GM10248 (cell line): ENCODE measurements at regions not wholly inside any gene's neighbourhood (a gene's known extent, or its start where the extent isn't known, plus 50 kb on each side); places are given as distances from the start of the nearest gene placed in this dataset.

ENCODE experiments used
- CTCF ChIA-PET: fragments of 300-600 bp; sonication (Branson Sonifier 250); formaldehyde crosslinking; extraction: SDS; loops from one replicate; lab custom pipeline; 2021; ENCODE audit warnings: antibody characterized with exemption; lab: Yijun Ruan, JAX
- POLR2A ChIA-PET: fragments of 350-650 bp; sonication (Branson Sonifier 250); formaldehyde crosslinking; extraction: SDS; loops from one replicate; lab custom pipeline; 2020; ENCODE audit warnings: antibody characterized with exemption; lab: Yijun Ruan, JAX
- DNase-seq: peaks from one replicate; pipeline ENCODE4 v3.0.0; 2012; ENCODE audit errors: extremely low spot score
- TF ChIP-seq, protein P1 (sequence below): IDR thresholded peaks from 2 replicates; pipeline ENCODE4 v1.5.1; 2012; ENCODE audit warnings: mild to moderate bottlenecking, low read depth; ENCODE audit errors: extremely low read depth, missing control alignments, control extremely low read depth

DNA sequence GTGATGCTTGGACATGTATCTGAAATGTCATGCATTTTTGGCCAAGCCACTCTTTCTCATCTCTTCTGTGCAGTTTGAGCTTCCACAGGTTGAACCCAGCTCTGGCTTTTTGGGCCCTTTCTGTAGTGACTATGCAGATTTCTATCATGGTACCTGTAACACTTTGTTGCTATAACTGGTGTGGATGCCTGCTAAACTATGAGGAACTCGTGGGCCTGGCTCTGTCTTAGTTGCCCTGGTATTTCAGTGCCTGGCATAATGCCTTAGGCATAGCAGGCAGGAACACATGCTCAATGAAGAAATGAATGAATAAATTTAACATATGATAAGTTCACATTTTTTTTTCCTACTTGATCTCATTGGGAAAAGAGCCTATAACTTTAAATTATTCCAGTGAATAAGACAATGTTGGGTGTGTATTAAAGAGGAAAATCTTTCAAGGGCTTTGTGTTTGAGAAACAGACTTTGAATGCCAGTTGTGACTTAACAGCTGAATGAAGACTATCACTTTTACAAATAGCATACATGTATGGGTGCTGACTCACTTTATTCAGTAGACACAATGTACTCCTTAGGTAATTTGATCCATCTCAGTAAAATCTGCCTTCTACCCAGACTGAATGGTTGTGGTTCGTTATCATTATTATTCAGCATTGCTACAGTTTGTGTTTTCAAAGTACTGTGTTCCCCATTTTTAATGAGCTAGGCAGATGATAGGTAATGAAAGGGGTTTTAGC lies 86.4 kb upstream of the MAP4K3 start:
- ChIA-PET POLR2A (no interaction called here), CTCF (interaction anchor here (1.4 to 1.9 kb wide), 3 partner anchors 10 to 27 kb away, joined by 3 to 5 read pairs (median 3); no protein-coding TSS in a partner anchor)
- TF ChIP-seq, protein P1, sequence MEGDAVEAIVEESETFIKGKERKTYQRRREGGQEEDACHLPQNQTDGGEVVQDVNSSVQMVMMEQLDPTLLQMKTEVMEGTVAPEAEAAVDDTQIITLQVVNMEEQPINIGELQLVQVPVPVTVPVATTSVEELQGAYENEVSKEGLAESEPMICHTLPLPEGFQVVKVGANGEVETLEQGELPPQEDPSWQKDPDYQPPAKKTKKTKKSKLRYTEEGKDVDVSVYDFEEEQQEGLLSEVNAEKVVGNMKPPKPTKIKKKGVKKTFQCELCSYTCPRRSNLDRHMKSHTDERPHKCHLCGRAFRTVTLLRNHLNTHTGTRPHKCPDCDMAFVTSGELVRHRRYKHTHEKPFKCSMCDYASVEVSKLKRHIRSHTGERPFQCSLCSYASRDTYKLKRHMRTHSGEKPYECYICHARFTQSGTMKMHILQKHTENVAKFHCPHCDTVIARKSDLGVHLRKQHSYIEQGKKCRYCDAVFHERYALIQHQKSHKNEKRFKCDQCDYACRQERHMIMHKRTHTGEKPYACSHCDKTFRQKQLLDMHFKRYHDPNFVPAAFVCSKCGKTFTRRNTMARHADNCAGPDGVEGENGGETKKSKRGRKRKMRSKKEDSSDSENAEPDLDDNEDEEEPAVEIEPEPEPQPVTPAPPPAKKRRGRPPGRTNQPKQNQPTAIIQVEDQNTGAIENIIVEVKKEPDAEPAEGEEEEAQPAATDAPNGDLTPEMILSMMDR = no peak
- DNase-seq = no peak

DNA sequence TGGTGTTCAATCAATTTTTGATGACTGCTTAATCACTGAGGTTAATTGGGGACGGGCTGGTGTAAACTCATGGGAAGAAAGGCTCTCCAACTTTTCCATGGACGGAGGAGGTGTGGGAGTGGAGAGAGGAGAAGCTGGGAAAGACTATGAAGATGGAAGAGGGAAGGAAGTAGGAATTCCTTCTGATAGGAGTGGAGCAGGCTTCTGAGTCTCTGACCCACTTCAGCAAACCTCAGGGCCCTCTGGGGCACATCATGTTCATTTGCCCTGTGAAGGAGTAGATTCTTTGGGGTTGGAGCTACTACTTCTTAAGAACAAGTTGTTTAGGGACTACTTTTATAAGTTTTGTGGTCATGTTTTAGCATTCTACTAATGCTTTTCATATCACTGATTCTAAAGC lies 87.0 kb upstream of the MAP4K3 start:
- no peak for DNase-seq
- ChIA-PET POLR2A (no interaction called here), CTCF (interaction anchor here (1.3 to 1.9 kb wide), 4 partner anchors 9 to 27 kb away, joined by 3 to 5 read pairs (median 3); no protein-coding TSS in a partner anchor)
- TF ChIP-seq, protein P1 = no peak

DNA sequence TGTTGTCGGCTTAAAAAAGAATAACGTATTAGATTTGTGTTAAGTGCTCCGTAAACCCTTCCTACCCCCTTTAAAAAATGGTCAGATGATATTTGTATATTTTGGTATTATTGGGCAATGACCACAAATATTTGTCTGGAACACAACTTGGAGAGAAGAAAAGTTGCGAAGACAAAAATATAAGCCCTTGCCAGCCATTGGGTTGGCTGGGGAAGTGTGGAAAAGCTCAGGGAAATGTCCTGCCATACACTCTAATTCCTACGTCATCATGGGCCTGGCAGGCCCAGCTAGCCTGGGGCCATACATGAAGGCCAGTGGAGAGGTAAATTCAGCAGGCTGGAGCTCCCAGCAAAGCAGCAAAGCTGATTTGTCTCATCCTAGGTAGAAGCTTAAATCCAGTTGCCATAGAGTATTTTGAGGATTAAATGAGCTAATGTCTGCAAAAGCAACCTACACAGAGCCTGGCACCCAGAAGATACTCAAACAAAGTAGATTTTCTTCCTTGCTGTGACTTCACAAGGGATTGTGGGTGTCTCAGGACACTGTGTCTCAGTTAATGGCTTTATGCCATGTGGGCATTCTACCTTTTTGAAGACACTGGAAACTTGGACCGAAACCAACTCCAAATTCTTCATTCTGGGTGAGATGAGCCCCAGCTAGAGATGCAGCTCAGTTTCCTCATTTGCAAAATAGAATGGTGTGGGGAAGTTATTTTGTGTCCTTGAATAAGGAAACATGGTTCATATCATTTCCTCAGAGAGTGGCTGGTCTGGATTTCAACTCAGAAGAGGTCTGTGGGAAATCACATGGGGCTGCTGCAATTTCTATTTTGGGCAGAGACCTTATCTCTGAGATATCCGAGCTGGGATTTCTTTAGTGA lies 87.9 kb upstream of the MAP4K3 start:
- ChIA-PET CTCF (interaction anchor here (0.8 to 1.9 kb wide), 4 partner anchors 9 to 145 kb away, joined by 3 to 5 read pairs (median 3); no protein-coding TSS in a partner anchor), POLR2A (no interaction called here)
- TF ChIP-seq, protein P1 = no peak
- no peak for DNase-seq

DNA sequence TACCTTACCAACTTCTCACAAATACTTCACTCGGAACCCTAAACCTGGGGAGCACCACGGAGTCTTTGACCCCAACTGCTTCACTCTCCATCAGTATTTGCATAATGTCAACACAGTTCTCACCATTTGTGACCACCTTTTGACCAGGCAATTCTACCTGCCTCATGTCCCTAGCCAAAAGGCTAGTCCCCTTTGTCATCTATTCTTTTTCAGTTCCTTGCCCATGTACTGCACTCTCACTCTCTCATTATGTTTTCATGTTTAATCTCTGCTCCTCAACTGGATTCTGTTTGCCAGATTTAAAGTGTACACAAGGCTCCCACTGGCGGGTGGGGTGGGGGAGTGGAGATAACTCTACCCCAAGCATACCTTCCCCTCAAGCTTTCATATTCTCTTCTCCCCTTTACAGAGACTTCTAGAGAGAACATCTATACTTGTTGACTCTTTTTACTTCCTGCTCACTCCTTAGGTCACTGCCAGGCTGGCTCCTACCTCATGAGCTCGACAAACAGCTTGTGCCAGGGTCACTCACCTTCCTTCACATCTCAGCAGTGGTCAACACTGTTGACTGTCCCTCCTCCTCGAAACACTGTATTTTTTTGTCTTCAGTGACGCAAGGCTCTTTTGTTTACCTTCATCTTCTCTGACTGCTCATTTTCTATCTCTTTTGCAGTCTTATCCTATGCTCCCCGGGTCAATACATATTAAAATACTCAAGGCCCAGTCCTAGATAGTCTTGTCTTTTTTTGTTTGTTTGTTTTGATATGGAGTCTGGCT lies 88.7 kb upstream of the MAP4K3 start:
- CTCF ChIA-PET = interaction anchor here (0.8 to 2.1 kb wide), 4 partner anchors 9 to 146 kb away, joined by 3 to 4 read pairs (median 3); no protein-coding TSS in a partner anchor
- TF ChIP-seq, protein P1 = no peak

DNA sequence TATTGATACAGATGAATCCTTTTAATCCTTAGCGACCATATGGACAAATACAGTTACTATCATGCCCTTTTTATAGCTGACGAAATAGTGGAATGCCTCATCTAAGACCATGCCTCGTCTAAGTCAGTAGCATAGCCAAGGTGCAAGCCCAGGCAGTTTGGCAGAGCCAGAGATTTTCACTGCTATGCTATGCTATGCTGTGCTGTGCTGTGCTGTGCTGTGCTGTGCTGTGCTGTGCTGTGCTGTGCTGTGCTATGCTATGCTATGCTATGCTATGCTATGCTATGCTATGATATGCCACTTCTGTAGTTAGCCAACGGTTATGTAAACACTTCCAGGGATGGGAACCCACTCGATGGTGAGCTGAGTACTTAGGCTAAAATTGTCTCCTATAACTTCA lies 91.6 kb upstream of the MAP4K3 start:
- TF ChIP-seq, protein P1 = no peak
- no peak for DNase-seq
- ChIA-PET CTCF (no interaction called here), POLR2A (no interaction called here)

More for the DNA sequence above, 88.7 kb upstream of the MAP4K3 start:
- POLR2A ChIA-PET = no interaction called here
- no peak for DNase-seq
